ENCODE measurements at regions not wholly inside any gene's neighbourhood (a gene's known extent, or its start where the extent isn't known, plus 50 kb on each side); places are given as distances from the start of the nearest gene placed in this dataset.
"Not testable (repeated sequence)": the region's sequence is repeated elsewhere in the genome, so short reads cannot be mapped to it uniquely, and the experiment has no call there.

DNA sequence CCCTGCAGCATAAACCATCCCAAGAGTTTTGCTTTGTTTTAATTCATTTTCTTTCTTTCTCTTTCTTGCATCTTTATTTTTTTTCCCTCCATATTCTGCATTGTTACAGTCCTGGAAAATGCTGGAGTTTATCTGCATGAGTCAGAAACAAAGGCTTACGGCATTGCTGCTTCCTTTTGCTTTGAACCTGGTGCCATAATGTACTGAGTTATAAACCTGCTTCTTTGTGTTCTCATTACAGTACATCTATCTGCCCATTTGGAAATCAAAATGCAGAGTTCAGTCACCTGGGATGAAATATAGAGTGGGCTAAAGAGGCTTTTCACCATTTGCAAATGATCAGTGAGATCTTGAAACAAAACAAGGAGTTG lies 1009.2 kb upstream of the FANCL start:
- H3K4me3 ChIP-seq (ENCODE audit: low read depth, low read length), result no peak overlapping the region

GRCh38 chr2:59249441-59250306 lies 1008.5 kb upstream of the FANCL start:
- no peak overlapping the region for H3K4me3 ChIP-seq (ENCODE audit: low read depth, low read length)

DNA sequence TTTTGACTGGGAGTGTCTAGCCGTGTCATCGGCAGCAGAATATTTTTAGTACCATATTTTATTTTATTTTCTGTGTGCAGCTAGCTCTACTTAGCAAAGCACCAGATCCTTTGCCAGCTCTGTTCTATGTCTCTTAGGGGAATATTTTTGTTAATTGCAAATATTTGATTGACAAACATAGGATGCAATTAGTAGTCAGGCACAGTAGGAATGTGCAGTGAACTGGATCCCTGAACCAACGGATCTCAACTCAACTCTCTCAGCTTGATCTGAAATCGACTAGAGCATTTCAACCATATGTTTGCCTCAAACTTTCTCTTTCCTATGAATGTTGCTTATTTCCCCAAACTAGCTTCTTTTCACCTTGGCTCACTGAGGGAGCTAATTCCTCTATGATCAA lies 998.0 kb upstream of the FANCL start:
- no peak overlapping the region for H3K4me3 ChIP-seq (ENCODE audit: low read depth, low read length)

DNA sequence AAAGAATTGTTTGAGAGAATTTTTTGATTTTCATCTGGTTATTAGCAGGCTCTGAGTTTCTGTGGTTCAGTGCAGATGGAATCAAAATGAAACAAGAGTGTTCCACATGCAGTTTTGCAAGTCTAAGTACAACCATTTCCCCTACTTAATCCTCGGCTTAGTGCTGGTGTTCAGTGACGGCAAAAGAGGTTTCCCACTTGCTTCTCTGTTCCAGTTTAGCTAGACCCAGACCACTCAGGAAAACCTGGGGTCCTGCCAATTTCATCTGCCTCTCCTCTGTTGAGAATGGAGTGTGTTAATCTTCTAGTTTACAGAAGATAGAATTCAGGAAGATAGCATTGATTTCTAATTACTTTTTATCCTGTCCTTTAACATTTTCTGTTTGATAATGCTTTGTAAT lies 996.2 kb upstream of the FANCL start:
- no peak overlapping the region for H3K4me3 ChIP-seq (ENCODE audit: low read depth, low read length)

DNA sequence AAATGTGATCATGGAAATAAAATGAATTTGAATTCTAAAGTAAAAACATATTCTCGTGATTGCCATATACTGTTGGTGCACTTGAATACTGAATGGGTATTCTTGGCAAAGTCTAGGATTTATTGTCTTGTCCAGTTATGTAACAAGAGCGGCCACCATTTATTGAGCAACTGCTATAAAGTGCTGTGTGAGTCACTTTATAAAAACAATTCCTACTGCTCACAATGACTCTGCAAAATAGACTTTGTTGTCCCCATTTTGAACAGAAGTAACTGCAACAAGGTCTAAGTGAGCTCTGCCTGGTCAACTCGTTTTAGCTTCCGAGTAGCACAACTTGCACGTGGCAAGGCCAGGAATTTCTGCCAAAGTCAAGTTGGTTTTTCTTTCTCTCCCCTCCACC lies 995.6 kb upstream of the FANCL start:
- no peak overlapping the region for H3K4me3 ChIP-seq (ENCODE audit: low read depth, low read length)

- H3K4me3 ChIP-seq (ENCODE audit: low read depth, low read length), result no peak overlapping the region
Observed at GRCh38 chr2:59233920-59234319, 992.8 kb upstream of the FANCL start.

DNA sequence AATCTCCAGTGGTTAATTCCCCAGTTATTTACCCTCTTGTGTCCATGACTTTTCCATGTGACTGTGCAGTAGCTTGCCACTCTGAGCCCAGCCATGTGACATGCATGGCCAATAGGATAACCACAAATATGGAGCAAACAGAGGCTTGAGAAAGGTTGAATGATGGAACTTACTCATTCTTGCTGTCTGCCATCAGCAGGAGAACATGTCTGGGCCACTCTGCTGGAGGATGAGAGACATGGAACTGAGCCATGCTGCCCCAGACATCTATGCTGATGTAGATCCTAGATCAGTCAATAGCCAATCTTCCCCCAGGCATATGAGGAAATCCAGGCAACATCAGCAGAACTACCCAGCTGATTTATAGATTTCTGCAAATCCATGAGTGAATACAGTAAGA lies 992.3 kb upstream of the FANCL start:
- no peak overlapping the region for H3K4me3 ChIP-seq (ENCODE audit: low read depth, low read length)

- no peak overlapping the region for H3K4me3 ChIP-seq (ENCODE audit: low read depth, low read length)
Observed at GRCh38 chr2:59232394-59233165, 991.5 kb upstream of the FANCL start.

GRCh38 chr2:59226362-59226761 lies 985.2 kb upstream of the FANCL start:
- not testable (repeated sequence) for H3K4me3 ChIP-seq (ENCODE audit: low read depth, low read length)

DNA sequence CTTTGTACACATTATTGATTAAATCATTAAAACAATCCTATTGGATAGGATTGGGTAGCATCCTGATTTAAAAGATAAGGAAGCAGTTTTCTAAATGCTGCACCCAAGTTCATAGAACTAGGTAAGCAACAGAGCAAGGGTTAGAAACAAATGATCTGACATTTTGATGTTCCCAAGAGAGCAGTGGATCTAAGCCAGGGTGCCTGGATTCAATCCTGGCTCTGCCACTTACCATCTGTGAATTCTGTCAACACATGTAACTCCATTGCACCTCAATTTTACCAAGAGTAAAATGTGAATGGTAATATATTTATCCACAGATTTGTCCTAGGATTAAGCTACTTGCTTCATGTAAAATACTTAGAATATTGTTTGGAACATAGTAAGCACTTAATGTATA lies 982.6 kb upstream of the FANCL start:
- no peak overlapping the region for H3K4me3 ChIP-seq (ENCODE audit: low read depth, low read length)

DNA sequence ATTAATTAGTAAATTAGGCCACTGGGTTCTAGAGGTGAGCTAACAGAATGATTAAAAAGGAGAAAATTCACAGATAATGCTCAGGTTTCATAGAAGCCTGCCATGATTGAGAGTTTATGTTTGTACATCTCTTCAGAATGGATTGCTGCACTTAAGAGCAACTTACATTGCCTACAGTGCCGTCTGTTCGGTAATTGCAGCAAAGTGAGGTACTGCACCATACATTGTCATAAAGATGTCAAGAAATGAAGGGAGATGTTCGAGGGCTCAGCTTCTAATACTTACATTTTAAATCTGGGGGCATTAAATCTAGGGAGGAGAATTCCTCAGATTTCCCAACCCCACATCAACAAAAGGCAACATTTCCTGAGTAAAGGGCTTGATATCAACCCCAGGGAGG lies 976.2 kb upstream of the FANCL start:
- H3K4me3 ChIP-seq (ENCODE audit: low read depth, low read length), result no peak overlapping the region

GRCh38 chr2:59206361-59206760 lies 965.2 kb upstream of the FANCL start:
- no peak overlapping the region for H3K4me3 ChIP-seq (ENCODE audit: low read depth, low read length)

- H3K4me3 ChIP-seq (ENCODE audit: low read depth, low read length), result no peak overlapping the region
Observed at GRCh38 chr2:59204040-59204439, 962.9 kb upstream of the FANCL start.

GRCh38 chr2:59196491-59196890 lies 955.4 kb upstream of the FANCL start:
- no peak overlapping the region for H3K4me3 ChIP-seq (ENCODE audit: low read depth, low read length)

GRCh38 chr2:59195851-59196250 lies 954.7 kb upstream of the FANCL start:
- no peak overlapping the region for H3K4me3 ChIP-seq (ENCODE audit: low read depth, low read length)

DNA sequence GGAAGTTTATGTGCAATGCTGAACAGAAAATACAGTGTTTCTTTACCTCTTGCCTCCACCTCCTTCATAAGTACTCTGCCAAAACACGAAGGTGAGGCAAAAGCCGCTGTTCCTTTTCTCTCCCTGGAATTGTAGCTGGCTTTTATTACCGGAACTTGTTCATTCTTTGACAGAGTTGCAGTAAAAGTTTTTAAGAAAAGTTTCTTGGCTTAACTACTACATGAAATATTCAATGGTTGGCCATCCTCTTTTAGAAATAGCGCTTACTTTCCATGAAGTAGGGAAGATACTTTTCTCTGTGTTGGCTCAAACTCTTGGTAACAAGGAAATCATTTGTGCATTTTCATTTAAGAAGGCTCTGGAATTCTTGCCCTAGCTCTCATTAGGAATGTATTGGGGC lies 950.7 kb upstream of the FANCL start:
- no peak overlapping the region for H3K4me3 ChIP-seq (ENCODE audit: low read depth, low read length)

DNA sequence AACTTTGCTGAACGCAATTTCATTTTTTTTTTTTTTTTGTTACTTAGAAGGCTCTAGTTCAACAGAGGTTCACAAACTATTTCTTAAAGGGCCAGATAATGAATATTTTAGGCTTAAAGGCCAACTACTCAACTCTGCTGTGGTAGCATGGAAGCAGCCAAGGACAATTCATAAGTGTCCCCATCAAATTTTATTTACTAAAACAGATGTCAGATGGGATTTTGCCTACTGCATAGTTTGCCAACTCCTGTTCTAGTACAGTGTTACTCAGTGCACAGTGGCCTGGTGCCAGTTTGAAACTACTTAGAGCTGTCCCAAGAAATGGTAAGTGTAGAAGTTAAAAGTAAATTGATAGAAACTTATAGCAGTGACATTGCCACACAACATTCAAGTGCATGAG lies 949.4 kb upstream of the FANCL start:
- H3K4me3 ChIP-seq (ENCODE audit: low read depth, low read length), result no peak overlapping the region

DNA sequence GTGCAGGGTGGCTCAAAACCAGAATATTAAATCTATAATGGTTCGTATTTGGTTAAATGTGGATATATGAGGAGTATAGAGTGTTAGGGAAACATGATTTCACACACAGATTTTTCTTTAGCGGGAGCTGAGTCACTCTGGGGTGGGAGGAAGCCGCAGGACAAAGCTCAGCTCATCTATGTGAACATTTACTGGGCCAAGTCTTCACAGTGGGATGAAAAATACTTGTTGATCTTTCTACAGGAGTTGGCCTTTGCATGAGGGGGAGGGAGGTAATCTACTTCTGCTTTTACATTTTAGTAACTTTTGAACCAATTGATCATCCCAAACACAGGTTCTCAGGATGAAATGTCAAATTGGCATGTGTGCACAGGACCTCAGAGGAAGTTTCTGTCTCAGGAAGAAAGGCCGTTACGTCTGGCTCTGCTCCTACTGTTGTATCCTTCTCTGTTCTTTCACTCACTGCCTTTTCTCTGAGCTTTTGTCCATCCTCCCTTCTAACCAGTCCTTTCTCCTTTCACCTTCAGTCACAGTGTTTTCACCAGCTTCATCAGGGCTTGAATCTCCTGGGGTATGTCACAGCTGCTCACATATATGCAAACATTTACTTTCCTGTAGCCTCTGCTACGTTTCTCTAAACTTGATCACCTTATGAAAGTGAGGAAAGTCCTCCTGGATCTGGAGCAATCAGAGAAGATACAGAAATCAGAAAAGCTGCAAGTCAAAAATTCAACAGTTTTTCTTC lies 943.3 kb upstream of the FANCL start:
- H3K4me3 ChIP-seq (ENCODE audit: low read depth, low read length), result no peak overlapping the region

- H3K4me3 ChIP-seq (ENCODE audit: low read depth, low read length), result no peak overlapping the region
Observed at GRCh38 chr2:59183070-59183469, 941.9 kb upstream of the FANCL start.

- H3K4me3 ChIP-seq (ENCODE audit: low read depth, low read length), result no peak overlapping the region
Observed at GRCh38 chr2:59182249-59182648, 941.1 kb upstream of the FANCL start.

GRCh38 chr2:59181347-59181746 lies 940.2 kb upstream of the FANCL start:
- H3K4me3 ChIP-seq (ENCODE audit: low read depth, low read length), result no peak overlapping the region

GRCh38 chr2:59180621-59181020 lies 939.5 kb upstream of the FANCL start:
- no peak overlapping the region for H3K4me3 ChIP-seq (ENCODE audit: low read depth, low read length)
